Panc1 (cell line): ENCODE measurements at regions not wholly inside any gene's neighbourhood (a gene's known extent, or its start where the extent isn't known, plus 50 kb on each side); places are given as distances from the start of the nearest gene placed in this dataset.

Source experiments
- CTCF ChIP-seq: fragments of 450-650 bp; IDR thresholded peaks from 2 replicates; pipeline ENCODE4 v1.5.1; 2017; ENCODE audit warnings: mild to moderate bottlenecking
- POLR2AphosphoS5 ChIP-seq: IDR thresholded peaks from 2 replicates; pipeline ENCODE4 v1.6.1; 2012; ENCODE audit warnings: mild to moderate bottlenecking, low read depth, low read length, moderate library complexity
- REST ChIP-seq, 2 experiments: IDR thresholded peaks; 2 replicates each; pipeline ENCODE4 v1.6.1; 2011 to 2012; ENCODE audit warnings: low read depth in 2 of 2, control low read depth in 1 of 2, low read length in 1 of 2, mild to moderate bottlenecking in 1 of 2, moderate library complexity in 1 of 2; ENCODE audit not compliant: insufficient read depth in 1 of 2
- SIN3A ChIP-seq: IDR thresholded peaks from 2 replicates; pipeline ENCODE4 v1.6.1; 2012; ENCODE audit warnings: low read depth, mild to moderate bottlenecking, low read length, moderate library complexity, borderline replicate concordance; ENCODE audit not compliant: insufficient read depth
- TCF7L2 ChIP-seq: IDR thresholded peaks from 2 replicates; pipeline ENCODE4 v1.6.1; 2011; ENCODE audit warnings: mild to moderate bottlenecking, low read depth, low read length, inconsistent platforms

GRCh38 chr7:41824284-41824683 is 121.4 kb upstream of the INHBA start:
- TF ChIP-seq CTCF (no peak), POLR2AphosphoS5 (no peak), SIN3A (no peak), REST (IDR thresholded peaks at IDR 0.05; ENCODE audit: insufficient read depth in 1 of 2, low read depth in 2 of 2, low read length in 1 of 2) (no peak), TCF7L2 (no peak)
